GM21367 (cell line): ENCODE measurements at regions not wholly inside any gene's neighbourhood (a gene's known extent, or its start where the extent isn't known, plus 50 kb on each side); places are given as distances from the start of the nearest gene placed in this dataset.
"Not testable (repeated sequence)": the region's sequence is repeated elsewhere in the genome, so short reads cannot be mapped to it uniquely, and the experiment has no call there.

Source experiments
- ATAC-seq: cut with Tn5 transposase; IDR thresholded peaks from one replicate; pipeline ENCODE4 v1.9.1; 2021; ENCODE audit not compliant: unreplicated experiment

GRCh38 chr16:33583702-33584101 is 124.3 kb downstream of the TP53TG3F start:
- ATAC-seq: not testable (repeated sequence)

- not testable (repeated sequence) for ATAC-seq
Measured at GRCh38 chr16:33588589-33588988, 129.2 kb downstream of the TP53TG3F start.

DNA sequence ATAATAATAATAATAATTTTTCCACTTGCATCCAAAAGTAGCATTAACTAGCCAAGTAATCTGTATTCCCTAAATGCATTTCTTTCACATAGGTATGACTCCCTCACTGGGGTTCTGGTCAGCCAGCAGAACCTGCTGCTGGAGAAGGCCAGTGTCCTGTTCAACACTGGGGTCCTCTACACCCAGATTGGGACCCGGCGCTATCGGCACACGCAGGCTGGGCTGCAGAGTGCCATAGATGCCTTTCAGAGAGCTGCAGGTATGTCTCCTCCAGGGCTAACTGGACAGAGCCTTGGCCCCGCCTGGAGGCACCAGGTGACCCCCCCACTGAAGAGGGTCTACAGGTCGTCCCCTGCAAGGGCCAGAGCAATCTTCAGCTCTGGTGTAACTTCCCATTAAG is 133.9 kb downstream of the TP53TG3F start:
- ATAC-seq: not testable (repeated sequence)

GRCh38 chr16:33595074-33595473 is 135.7 kb downstream of the TP53TG3F start:
- not testable (repeated sequence) for ATAC-seq

DNA sequence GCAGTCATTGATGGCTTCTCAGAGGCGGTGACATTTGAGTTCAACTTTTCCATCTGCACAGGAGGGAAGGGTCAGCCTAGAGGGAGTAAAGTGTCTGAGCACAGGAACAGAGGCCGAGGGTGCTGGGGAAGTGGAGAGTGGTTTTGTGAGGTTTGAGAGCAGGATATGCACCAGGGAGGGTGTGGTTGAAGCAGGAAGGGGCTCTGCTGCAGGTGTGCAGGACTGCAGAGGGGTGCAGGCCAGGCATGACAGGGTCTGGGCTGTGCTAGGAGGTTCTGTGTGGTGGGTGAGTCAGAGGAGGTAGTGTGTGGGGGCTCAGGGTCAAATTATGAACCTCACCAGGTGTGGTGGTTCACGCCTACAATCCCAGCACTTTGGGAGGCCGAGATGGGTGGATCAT is 141.6 kb downstream of the TP53TG3F start:
- not testable (repeated sequence) for ATAC-seq

DNA sequence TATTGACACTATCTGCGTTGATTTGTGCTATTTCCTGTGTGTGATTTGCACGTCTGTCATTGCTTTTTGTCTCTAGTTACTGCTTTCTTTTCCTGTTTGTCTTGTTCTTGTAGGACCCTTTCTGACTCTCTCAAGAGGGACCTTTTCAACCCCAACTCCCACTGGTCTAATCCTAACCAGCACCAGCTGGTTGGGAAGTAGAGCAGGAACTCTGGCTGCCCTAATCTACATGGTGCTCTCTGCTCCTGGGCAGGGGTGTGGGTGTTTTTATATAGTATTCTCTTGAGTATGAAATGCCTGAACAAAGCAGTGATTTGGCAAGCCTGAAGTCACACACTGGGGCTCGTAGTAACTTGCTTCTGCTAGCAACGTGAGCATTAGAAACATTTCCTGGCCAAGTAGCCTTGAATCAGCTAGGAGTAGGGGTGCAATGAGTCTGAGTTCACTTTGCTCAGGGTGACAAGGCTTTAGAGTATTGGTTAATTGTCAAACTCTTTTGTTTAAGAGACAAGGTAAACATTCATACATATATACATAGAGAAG is 164.2 kb downstream of the TP53TG3F start:
- not testable (repeated sequence) for ATAC-seq

- not testable (repeated sequence) for ATAC-seq
Measured at GRCh38 chr16:33628895-33629294, 169.5 kb downstream of the TP53TG3F start.

GRCh38 chr16:33631713-33632112 is 172.3 kb downstream of the TP53TG3F start:
- not testable (repeated sequence) for ATAC-seq

GRCh38 chr16:33634057-33634456 is 174.6 kb downstream of the TP53TG3F start:
- ATAC-seq: not testable (repeated sequence)

GRCh38 chr16:33636760-33637159 is 177.3 kb downstream of the TP53TG3F start:
- ATAC-seq: not testable (repeated sequence)

- peak; percentile 74 for ATAC-seq
Measured at GRCh38 chr16:33643270-33643669, 183.9 kb downstream of the TP53TG3F start.

- ATAC-seq: not testable (repeated sequence)
Measured at GRCh38 chr16:33643698-33644381, 184.4 kb downstream of the TP53TG3F start.

DNA sequence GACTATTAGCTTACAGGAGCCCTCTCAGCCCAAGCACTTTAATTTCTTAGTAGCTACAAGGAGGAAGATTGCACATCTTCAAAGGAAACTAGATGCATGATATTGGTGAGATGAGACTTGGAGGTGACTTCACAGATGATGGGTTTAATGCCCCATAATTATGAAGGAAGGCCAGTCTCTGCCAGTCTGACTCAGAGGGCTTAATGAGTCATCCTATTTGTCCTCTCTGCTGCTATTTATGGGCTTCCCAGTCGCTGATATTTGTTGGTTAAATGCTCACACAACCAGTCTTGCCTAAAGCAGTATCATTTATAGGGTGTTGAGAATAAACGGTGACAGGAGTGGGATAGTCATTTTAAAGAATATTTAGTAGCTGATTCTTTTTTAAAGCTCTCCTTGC is 187.0 kb downstream of the TP53TG3F start:
- not testable (repeated sequence) for ATAC-seq

- not testable (repeated sequence) for ATAC-seq
Measured at GRCh38 chr16:33655756-33656155, 196.3 kb downstream of the TP53TG3F start.

GRCh38 chr16:33656394-33656793 is 197.0 kb downstream of the TP53TG3F start:
- peak; percentile 67 for ATAC-seq

DNA sequence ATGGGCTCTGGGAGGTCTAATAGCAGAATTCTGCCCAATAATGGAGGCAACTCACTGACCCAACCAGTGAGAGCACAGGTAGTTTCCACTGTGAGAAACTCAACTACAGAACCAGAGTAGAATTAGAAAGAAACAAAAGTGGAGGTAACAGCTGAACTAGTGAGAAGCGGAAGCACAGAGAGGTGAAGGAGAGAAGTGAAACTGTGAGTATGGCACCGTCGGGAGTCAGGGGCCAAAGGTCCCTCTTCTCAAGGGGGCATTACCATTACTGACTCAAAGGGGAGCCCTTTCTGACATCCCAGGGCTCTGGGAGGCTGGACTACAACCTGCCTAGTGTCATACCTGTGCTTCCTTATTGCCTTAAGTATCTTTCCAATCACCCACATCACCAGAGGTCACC is 198.3 kb downstream of the TP53TG3F start:
- ATAC-seq: peak; percentile 54

DNA sequence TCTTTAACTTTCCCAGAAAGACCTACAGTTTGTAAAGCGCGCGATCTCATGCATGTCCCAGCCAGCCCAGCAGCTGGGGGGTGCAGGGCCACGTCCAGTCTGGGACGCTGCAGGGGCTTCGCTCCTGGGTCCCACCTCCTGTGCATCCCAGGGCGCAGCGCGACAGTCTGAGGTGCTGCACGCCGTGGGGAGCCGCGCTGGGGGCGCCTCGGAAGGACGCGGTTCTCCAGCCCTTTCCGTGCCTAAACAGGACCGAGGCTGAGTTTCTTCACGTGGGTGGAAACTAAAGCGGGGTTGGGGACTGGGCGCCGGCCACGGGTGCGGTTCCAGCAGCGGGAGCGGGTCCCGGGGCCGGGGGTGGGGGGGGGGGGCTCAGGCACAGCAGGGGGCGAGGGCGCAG is 221.4 kb downstream of the TP53TG3F start:
- not testable (repeated sequence) for ATAC-seq

GRCh38 chr16:33700320-33700719 is 240.9 kb downstream of the TP53TG3F start:
- ATAC-seq: not testable (repeated sequence)

GRCh38 chr16:33706845-33707590 is 247.6 kb downstream of the TP53TG3F start:
- not testable (repeated sequence) for ATAC-seq

DNA sequence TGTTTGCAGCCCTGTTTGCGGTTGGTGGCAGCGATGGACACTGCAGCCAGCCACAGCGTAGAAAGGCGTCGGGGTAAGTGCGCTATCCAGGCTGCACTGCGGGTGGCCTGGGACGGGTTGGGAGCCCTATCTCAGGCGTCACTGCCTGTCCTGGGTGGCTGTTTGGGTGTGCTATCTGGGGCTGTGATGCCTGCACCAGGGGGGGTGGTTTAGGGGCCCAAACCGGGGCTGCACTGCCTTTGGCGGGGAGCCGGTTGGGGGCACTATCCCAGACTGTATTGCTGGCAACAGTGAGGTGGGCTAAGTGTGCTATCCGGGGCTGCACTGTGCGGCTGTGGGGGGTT is 248.2 kb downstream of the TP53TG3F start:
- ATAC-seq: not testable (repeated sequence)

GRCh38 chr16:33709856-33710695 is 250.7 kb downstream of the TP53TG3F start:
- not testable (repeated sequence) for ATAC-seq
